DOHH2 (cell line): ENCODE measurements at regions not wholly inside any gene's neighbourhood (a gene's known extent, or its start where the extent isn't known, plus 50 kb on each side); places are given as distances from the start of the nearest gene placed in this dataset.
"Not testable (repeated sequence)": the region's sequence is repeated elsewhere in the genome, so short reads cannot be mapped to it uniquely, and the experiment has no call there.

Experiments
- H3F3A ChIP-seq: fragments of 200-600 bp; sonication (generic), shearing (Covaris generic); 2 replicates; pipeline ENCODE4 v1.6.0; 2016; ENCODE audit warnings: antibody characterized with exemption, mild to moderate bottlenecking; ENCODE audit not compliant: control insufficient read depth, insufficient read depth
- H3K27ac ChIP-seq: fragments of 200-600 bp; sonication (generic); 2 replicates; pipeline ENCODE4 v1.5.1; 2014; ENCODE audit warnings: low read depth, mild to moderate bottlenecking, low read length, moderate library complexity
- H3K27me3 ChIP-seq: fragments of 200-600 bp; sonication (generic); 2 replicates; pipeline ENCODE4 v1.6.1; 2014; ENCODE audit warnings: mild to moderate bottlenecking, low read length, mixed read lengths; ENCODE audit not compliant: control insufficient read depth
- H3K36me3 ChIP-seq: fragments of 200-600 bp; sonication (generic); 2 replicates; pipeline ENCODE4 v1.6.1; 2014; ENCODE audit warnings: mild to moderate bottlenecking, low read length, moderate library complexity, mixed read lengths; ENCODE audit not compliant: control insufficient read depth
- H3K4me1 ChIP-seq: fragments of 200-600 bp; sonication (generic); 2 replicates; pipeline ENCODE4 v1.6.1; 2014; ENCODE audit warnings: mild to moderate bottlenecking, low read length, mixed read lengths; ENCODE audit not compliant: control insufficient read depth
- H3K4me2 ChIP-seq: fragments of 200-600 bp; sonication (generic); 2 replicates; pipeline ENCODE4 v1.6.0; 2014; ENCODE audit warnings: mild to moderate bottlenecking, low read length, moderate library complexity
- H3K4me3 ChIP-seq: fragments of 200-600 bp; sonication (generic); 2 replicates; pipeline ENCODE4 v1.5.1; 2014; ENCODE audit warnings: mild to moderate bottlenecking, low read length, mixed read lengths
- H3K79me2 ChIP-seq: fragments of 200-600 bp; sonication (generic); 2 replicates; pipeline ENCODE4 v1.6.1; 2014; ENCODE audit warnings: mild to moderate bottlenecking, low read length, mixed read lengths; ENCODE audit not compliant: control insufficient read depth
- H3K9me2 ChIP-seq: fragments of 200-600 bp; sonication (generic); replicated peaks from 2 replicates; pipeline ENCODE4 v1.6.1; 2014; ENCODE audit warnings: mild to moderate bottlenecking, low read length, mixed read lengths; ENCODE audit not compliant: control insufficient read depth
- H3K9me3 ChIP-seq: fragments of 200-600 bp; sonication (generic); 2 replicates; pipeline ENCODE4 v1.6.1; 2014; ENCODE audit warnings: antibody characterized with exemption, low read length, mixed read lengths; ENCODE audit not compliant: control insufficient read depth, insufficient read depth
- H4K20me1 ChIP-seq: fragments of 200-600 bp; sonication (generic); 2 replicates; pipeline ENCODE4 v1.6.0; 2014; ENCODE audit warnings: low read depth, mild to moderate bottlenecking, antibody characterized with exemption, low read length, moderate library complexity; ENCODE audit not compliant: control insufficient read depth, insufficient read depth
- EZH2phosphoT487 ChIP-seq: fragments of 200-600 bp; sonication (generic); IDR thresholded peaks from 2 replicates; pipeline ENCODE4 v1.6.1; 2017; ENCODE audit warnings: borderline replicate concordance, mild to moderate bottlenecking, antibody characterized with exemption, low read length, moderate library complexity, mixed read lengths
- TF ChIP-seq, protein P1 (sequence below): fragments of 200-600 bp; sonication (generic); IDR thresholded peaks from one replicate; pipeline ENCODE4 v1.5.1; 2014; ENCODE audit warnings: antibody characterized with exemption, mild to moderate bottlenecking, low read depth, low read length; ENCODE audit not compliant: poor library complexity, severe bottlenecking

DNA sequence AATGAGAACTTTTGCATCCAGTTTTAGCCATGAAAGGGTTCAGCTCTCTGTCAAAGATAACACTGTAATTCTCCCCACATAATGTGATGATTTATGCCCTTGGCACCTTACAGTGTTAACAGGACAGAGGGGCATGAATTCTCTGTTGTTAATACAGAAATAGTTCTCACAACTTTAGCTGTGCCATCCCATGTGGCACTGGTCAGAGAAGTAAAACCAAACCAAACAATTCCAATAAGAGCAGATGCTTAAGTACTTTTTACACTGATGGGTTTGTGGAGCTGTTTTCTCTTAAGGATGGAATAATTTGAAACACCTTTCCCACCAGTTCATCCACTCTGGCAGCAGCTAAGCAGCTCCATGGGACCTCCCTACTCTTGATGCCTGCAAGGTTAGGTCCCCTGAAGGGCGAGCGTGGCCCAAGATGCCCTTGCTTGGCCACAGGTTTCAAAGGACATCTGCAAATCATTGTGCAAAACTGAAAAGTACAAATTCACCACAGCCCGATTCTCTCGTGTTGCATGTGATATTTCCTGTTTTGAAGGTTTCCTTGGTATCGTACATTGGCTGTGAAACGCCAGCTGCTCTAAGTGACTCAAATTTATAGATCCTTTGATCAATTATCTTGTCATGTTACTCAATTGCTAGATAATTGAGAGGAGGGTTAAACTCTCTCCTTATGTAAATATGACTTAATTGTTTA lies 82.5 kb upstream of the CREB5 start:
- no peaks in the 10 kb centered on the region for H4K20me1 ChIP-seq
- no peak overlapping the region for H3K4me3 ChIP-seq
- H3K27ac ChIP-seq = no peak overlapping the region
- H3K36me3 ChIP-seq = no peaks in the 10 kb centered on the region
- no peaks in the 10 kb centered on the region for H3K79me2 ChIP-seq
- H3K9me2 ChIP-seq = no peaks in the 10 kb centered on the region
- peaks cover 8% of the 10 kb centered on the region for H3K4me1 ChIP-seq
- H3F3A ChIP-seq = no peaks in the 10 kb centered on the region
- 0 out of 2 replicates have a peak, but pooled peaks cover 3% of the 10 kb centered on the region for H3K27me3 ChIP-seq
- no peak for TF ChIP-seq EZH2phosphoT487
- TF ChIP-seq, protein P1, sequence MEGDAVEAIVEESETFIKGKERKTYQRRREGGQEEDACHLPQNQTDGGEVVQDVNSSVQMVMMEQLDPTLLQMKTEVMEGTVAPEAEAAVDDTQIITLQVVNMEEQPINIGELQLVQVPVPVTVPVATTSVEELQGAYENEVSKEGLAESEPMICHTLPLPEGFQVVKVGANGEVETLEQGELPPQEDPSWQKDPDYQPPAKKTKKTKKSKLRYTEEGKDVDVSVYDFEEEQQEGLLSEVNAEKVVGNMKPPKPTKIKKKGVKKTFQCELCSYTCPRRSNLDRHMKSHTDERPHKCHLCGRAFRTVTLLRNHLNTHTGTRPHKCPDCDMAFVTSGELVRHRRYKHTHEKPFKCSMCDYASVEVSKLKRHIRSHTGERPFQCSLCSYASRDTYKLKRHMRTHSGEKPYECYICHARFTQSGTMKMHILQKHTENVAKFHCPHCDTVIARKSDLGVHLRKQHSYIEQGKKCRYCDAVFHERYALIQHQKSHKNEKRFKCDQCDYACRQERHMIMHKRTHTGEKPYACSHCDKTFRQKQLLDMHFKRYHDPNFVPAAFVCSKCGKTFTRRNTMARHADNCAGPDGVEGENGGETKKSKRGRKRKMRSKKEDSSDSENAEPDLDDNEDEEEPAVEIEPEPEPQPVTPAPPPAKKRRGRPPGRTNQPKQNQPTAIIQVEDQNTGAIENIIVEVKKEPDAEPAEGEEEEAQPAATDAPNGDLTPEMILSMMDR = no peak
- no peak overlapping the region for H3K4me2 ChIP-seq
- H3K9me3 ChIP-seq = no peaks in the 10 kb centered on the region; the same call in 1 of the 2 replicates

DNA sequence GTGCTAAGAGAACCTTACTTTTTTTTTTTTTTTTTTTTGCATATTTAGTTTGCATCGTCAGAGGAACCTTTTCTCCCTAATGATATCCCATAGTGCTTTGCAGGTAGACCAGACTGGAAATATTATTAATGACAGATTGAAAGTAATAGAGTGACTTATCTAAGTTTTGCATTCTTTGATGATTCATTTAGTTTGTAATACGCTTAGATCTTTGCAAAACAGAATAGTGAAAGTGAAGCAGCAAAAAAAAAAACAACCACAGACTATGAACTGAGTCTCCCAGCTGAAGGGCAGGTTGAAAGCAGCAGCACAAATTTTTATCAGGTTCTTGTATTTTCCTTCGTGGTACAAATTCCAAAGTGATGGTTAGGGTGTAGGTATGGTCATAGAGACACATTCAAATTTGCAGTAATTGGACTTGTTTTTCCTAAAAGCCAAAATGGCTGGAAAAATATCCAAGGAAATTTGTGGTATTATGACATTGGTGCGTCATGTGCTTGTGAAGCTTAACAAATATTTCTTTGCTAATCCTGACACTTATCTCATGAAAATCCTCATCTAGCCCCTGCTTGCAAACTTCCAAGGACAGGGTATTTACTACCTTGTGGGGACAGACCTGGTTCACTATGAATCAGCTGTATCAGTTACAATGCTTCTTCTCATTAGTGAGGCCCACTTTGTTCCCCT lies 81.8 kb upstream of the CREB5 start:
- Histone ChIP-seq H3K4me2 (no peak overlapping the region), H3K4me1 (peaks cover 8% of the 10 kb centered on the region), H3F3A (no peaks in the 10 kb centered on the region), H4K20me1 (no peaks in the 10 kb centered on the region), H3K9me2 (no peaks in the 10 kb centered on the region), H3K27ac (no peak overlapping the region), H3K4me3 (no peak overlapping the region), H3K36me3 (no peaks in the 10 kb centered on the region), H3K79me2 (no peaks in the 10 kb centered on the region), H3K9me3 (no peaks in the 10 kb centered on the region; the same call in 1 of the 2 replicates), H3K27me3 (0 out of 2 replicates have a peak, but pooled peaks cover 3% of the 10 kb centered on the region)
- TF ChIP-seq EZH2phosphoT487 = no peak
- TF ChIP-seq, protein P1 = no peak

DNA sequence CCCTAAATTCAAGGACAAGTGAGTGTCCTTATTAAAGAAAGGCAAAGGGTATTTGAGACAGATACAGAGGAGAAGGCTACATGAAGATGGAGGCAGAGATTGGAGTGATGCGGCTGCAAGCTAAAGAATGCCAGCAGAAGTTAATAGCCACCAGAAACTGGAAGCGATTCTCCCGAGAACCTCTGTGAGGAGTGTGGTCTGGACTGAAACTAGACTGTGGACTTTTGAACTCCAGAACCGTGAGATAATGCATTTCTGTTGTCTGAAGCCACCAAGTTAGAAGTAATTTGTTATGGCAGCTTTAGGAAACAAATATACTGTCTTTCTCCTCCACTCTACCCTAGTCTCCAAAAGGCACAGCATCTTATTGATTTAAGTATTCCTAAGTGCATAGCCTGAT lies 80.3 kb upstream of the CREB5 start:
- no peak overlapping the region for H3K4me2 ChIP-seq
- H3F3A ChIP-seq = no peaks in the 10 kb centered on the region
- no peaks in the 10 kb centered on the region for H3K79me2 ChIP-seq
- H3K27ac ChIP-seq = no peak overlapping the region
- H3K27me3 ChIP-seq = 0 out of 2 replicates have a peak, but pooled peaks cover 3% of the 10 kb centered on the region
- TF ChIP-seq, protein P1 = no peak
- TF ChIP-seq EZH2phosphoT487 = no peak
- no peaks in the 10 kb centered on the region for H3K9me2 ChIP-seq
- no peaks in the 10 kb centered on the region for H4K20me1 ChIP-seq
- no peak overlapping the region for H3K4me3 ChIP-seq
- no peaks in the 10 kb centered on the region for H3K36me3 ChIP-seq
- no peaks in the 10 kb centered on the region; the same call in 1 of the 2 replicates for H3K9me3 ChIP-seq
- peaks cover 8% of the 10 kb centered on the region for H3K4me1 ChIP-seq

DNA sequence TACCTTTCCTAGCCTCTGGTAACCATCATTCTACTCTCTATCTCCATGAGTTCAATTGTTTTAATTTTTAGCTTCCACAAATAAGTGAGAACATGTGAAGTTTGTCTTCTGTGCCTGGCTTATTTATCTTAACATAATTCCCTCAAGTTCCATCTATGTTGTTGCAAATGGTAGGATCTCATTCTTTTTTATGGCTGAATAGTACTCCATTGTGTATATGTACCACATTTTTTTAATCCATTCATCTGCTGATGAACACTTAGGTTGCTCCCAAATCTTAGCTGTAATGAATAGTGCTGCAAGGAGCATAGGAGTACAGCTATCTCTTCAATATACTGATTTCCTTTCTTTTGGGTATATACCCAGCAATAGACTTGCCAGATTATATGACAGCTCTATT lies 78.8 kb upstream of the CREB5 start:
- H3K27me3 ChIP-seq, H3K36me3 ChIP-seq, H3F3A ChIP-seq, H3K27ac ChIP-seq, H3K4me3 ChIP-seq, H3K9me3 ChIP-seq, H3K4me2 ChIP-seq, H3K79me2 ChIP-seq, H3K4me1 ChIP-seq, H3K9me2 ChIP-seq, H4K20me1 ChIP-seq: not testable (repeated sequence)
